ENCODE measurements at regions not wholly inside any gene's neighbourhood (a gene's known extent, or its start where the extent isn't known, plus 50 kb on each side); places are given as distances from the start of the nearest gene placed in this dataset.

DNA sequence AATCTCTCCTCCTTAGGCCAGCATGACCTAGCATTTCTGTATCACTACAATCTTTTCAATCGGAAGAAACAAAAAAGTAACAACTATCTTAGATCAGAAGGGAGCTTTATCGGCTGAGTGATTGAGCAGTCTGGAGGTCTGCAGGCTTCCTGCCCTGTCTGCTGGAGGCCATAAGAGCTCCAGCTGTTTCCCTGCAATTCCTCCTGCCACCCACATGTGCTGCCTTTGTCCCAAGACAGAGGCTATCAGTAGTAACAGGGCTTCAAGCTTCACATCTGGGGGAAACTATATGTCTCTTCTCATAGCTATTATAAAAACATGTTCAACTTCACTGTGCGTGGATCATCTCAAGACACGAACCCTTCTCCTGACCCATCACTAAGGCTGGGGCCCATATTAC, 70.1 kb upstream of the VWC2 start:
- TF ChIP-seq POLR2A (IDR thresholded peaks at IDR 0.05), result no peak
- TF ChIP-seq, protein P1, sequence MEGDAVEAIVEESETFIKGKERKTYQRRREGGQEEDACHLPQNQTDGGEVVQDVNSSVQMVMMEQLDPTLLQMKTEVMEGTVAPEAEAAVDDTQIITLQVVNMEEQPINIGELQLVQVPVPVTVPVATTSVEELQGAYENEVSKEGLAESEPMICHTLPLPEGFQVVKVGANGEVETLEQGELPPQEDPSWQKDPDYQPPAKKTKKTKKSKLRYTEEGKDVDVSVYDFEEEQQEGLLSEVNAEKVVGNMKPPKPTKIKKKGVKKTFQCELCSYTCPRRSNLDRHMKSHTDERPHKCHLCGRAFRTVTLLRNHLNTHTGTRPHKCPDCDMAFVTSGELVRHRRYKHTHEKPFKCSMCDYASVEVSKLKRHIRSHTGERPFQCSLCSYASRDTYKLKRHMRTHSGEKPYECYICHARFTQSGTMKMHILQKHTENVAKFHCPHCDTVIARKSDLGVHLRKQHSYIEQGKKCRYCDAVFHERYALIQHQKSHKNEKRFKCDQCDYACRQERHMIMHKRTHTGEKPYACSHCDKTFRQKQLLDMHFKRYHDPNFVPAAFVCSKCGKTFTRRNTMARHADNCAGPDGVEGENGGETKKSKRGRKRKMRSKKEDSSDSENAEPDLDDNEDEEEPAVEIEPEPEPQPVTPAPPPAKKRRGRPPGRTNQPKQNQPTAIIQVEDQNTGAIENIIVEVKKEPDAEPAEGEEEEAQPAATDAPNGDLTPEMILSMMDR (IDR thresholded peaks at IDR 0.05 in 4 of 5, conservative IDR thresholded peaks at IDR 0.05 in 1 of 5), result no peak
